Middle frontal gyrus (tissue), 1 donor: ENCODE measurements at regions not wholly inside any gene's neighbourhood (a gene's known extent, or its start where the extent isn't known, plus 50 kb on each side); places are given as distances from the start of the nearest gene placed in this dataset.

Experiments used
- DNase-seq: peaks from one replicate; pipeline ENCODE4 v3.0.0-alpha.2; 2015; ENCODE audit warnings: low spot score; ENCODE audit errors: extremely low spot score

- DNase-seq = no peak
These were observed 318.4 kb downstream of the HAPSTR1 start for GRCh38 chr16:9409560-9410493.

GRCh38 chr16:9411426-9411825 lies 320.0 kb downstream of the HAPSTR1 start:
- no peak for DNase-seq

GRCh38 chr16:9412031-9412914 lies 320.8 kb downstream of the HAPSTR1 start:
- no peak for DNase-seq

GRCh38 chr16:9412915-9413264 lies 321.4 kb downstream of the HAPSTR1 start:
- DNase-seq = no peak

GRCh38 chr16:9415545-9415944 lies 324.1 kb downstream of the HAPSTR1 start:
- DNase-seq = no peak

GRCh38 chr16:9417898-9418297 lies 326.5 kb downstream of the HAPSTR1 start:
- no peak for DNase-seq

GRCh38 chr16:9419161-9419560 lies 327.7 kb downstream of the HAPSTR1 start:
- no peak for DNase-seq

- no peak for DNase-seq
These were observed 331.5 kb downstream of the HAPSTR1 start for GRCh38 chr16:9422762-9423513.

- no peak for DNase-seq
These were observed 333.8 kb downstream of the HAPSTR1 start for GRCh38 chr16:9425236-9425635.

GRCh38 chr16:9428355-9429005 lies 337.0 kb downstream of the HAPSTR1 start:
- no peak for DNase-seq

GRCh38 chr16:9429646-9430330 lies 338.3 kb downstream of the HAPSTR1 start:
- DNase-seq = no peak

- DNase-seq = no peak
These were observed 343.2 kb downstream of the HAPSTR1 start for GRCh38 chr16:9434659-9435058.

- no peak for DNase-seq
These were observed 344.7 kb downstream of the HAPSTR1 start for GRCh38 chr16:9436175-9436574.

GRCh38 chr16:9437115-9437514 lies 345.7 kb downstream of the HAPSTR1 start:
- no peak for DNase-seq

- DNase-seq = no peak
These were observed 347.5 kb downstream of the HAPSTR1 start for GRCh38 chr16:9438991-9439390.

- DNase-seq = no peak
These were observed 349.6 kb downstream of the HAPSTR1 start for GRCh38 chr16:9441012-9441411.

- DNase-seq = no peak
These were observed 352.4 kb downstream of the HAPSTR1 start for GRCh38 chr16:9443864-9444263.

GRCh38 chr16:9446471-9447194 lies 355.2 kb downstream of the HAPSTR1 start:
- no peak for DNase-seq

GRCh38 chr16:9447195-9447551 lies 355.7 kb downstream of the HAPSTR1 start:
- DNase-seq = no peak

GRCh38 chr16:9447699-9448098 lies 356.3 kb downstream of the HAPSTR1 start:
- DNase-seq = no peak
